Kidney epithelial cell (primary cell): ENCODE measurements at regions not wholly inside any gene's neighbourhood (a gene's known extent, or its start where the extent isn't known, plus 50 kb on each side); places are given as distances from the start of the nearest gene placed in this dataset.

Experiments used
- DNase-seq: peaks from one replicate; pipeline ENCODE4 v3.0.0-alpha.2; 2010; ENCODE audit warnings: low read depth
- H3K27me3 ChIP-seq: 2 replicates; pipeline ENCODE4 v1.6.0; 2011; ENCODE audit warnings: low read length; ENCODE audit not compliant: control insufficient read depth, insufficient read depth
- H3K36me3 ChIP-seq: 2 replicates; pipeline ENCODE4 v1.5.1; 2011; ENCODE audit warnings: low read length; ENCODE audit not compliant: control insufficient read depth, insufficient read depth
- H3K4me3 ChIP-seq: 2 replicates; pipeline ENCODE4 v1.5.1; 2011; ENCODE audit warnings: low read depth, mild to moderate bottlenecking, control low read depth, low read length
- TF ChIP-seq, protein P1 (sequence below): IDR thresholded peaks from 2 replicates; pipeline ENCODE4 v1.5.1; 2011; ENCODE audit warnings: mild to moderate bottlenecking, moderate library complexity, low read length, control low read depth, inconsistent platforms; ENCODE audit not compliant: insufficient read depth, poor library complexity, severe bottlenecking

DNA sequence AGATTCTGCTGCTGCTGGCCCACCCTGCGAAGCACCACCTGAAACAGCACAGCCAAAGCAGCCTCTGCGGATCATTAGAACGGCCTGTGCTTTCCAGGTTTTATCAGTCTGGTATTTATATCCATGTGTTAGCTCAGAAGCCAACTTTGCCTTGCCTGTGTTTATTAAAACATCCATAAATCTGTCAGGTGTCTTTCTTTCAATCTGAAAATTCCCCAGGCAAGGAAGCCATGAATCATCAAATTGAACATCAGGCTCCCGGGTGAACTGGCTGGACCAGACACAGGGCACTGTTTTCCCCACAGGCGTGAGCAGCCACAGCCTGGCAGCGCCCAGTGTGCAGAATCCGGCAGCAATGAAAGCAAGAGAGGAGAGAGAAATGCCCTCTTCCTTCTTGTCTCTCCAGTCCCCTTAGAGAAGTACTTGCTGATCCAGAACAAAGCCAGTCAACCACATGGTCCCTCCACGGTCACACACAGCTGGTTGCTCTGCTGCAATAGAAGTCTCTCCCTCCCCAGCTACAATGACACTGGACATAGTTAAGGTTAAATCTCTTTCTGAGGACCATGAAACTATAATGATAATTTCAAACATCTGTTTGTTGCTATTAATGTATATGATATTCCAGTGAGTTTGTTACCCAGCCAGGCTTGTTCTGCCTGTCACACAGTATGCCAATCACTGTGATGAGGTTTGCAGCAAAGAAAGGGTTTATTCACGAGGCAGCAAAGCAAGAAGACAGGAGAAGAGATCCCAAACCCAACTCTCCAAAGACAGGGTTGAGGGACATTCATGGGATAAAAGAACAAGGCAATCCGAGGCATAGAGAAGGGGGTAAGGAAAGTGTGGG lies 212.1 kb upstream of the FMN2 start:
- TF ChIP-seq, protein P1, sequence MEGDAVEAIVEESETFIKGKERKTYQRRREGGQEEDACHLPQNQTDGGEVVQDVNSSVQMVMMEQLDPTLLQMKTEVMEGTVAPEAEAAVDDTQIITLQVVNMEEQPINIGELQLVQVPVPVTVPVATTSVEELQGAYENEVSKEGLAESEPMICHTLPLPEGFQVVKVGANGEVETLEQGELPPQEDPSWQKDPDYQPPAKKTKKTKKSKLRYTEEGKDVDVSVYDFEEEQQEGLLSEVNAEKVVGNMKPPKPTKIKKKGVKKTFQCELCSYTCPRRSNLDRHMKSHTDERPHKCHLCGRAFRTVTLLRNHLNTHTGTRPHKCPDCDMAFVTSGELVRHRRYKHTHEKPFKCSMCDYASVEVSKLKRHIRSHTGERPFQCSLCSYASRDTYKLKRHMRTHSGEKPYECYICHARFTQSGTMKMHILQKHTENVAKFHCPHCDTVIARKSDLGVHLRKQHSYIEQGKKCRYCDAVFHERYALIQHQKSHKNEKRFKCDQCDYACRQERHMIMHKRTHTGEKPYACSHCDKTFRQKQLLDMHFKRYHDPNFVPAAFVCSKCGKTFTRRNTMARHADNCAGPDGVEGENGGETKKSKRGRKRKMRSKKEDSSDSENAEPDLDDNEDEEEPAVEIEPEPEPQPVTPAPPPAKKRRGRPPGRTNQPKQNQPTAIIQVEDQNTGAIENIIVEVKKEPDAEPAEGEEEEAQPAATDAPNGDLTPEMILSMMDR = no peak
- H3K27me3 ChIP-seq = no peaks in the 10 kb centered on the region

DNA sequence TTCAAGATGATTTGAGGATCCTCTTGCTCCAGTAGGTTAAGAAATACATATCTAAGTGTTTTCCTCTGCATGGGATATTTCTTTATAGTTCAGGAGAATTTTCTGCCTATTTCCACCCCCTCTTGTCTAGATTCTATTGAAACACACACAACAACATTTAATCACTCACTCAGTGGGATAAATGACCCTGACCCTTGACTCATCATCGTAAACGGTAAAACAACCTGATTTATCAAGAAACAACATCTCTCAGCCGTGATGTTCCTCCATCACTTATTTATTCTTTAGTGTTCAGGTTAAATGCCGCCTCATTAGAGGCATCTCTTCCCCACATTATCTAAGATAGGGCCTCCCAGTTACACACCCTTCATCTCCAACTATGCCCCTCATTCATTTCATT lies 208.7 kb upstream of the FMN2 start:
- H3K36me3 ChIP-seq = no peaks in the 10 kb centered on the region
- TF ChIP-seq, protein P1 = no peak

More for the DNA sequence above, 212.1 kb upstream of the FMN2 start:
- no peaks in the 10 kb centered on the region for H3K36me3 ChIP-seq
- no peak for DNase-seq
- no peak overlapping the region for H3K4me3 ChIP-seq

DNA sequence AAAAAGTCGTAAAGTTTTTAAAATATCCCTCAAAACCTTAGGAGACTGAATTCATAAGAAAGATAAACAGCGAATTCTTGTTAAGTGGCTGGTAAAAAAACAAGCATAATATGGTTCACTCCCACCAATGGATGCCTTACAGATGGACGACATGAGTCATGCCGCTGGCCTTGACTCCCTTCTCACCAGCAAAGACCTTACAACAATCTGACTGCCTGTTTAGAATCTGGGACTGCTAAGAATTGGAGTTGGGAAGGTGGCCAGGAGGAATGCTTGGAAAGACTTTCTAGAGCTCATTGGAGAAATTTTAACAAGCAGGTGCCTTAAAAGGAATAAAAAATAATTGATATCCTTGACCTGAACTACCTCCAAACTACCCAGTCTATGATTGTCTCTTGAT lies 206.9 kb upstream of the FMN2 start:
- no peaks in the 10 kb centered on the region for H3K27me3 ChIP-seq
- no peak for DNase-seq

More for the DNA sequence above, 208.7 kb upstream of the FMN2 start:
- H3K27me3 ChIP-seq = no peaks in the 10 kb centered on the region
- DNase-seq = no peak
- no peak overlapping the region for H3K4me3 ChIP-seq

DNA sequence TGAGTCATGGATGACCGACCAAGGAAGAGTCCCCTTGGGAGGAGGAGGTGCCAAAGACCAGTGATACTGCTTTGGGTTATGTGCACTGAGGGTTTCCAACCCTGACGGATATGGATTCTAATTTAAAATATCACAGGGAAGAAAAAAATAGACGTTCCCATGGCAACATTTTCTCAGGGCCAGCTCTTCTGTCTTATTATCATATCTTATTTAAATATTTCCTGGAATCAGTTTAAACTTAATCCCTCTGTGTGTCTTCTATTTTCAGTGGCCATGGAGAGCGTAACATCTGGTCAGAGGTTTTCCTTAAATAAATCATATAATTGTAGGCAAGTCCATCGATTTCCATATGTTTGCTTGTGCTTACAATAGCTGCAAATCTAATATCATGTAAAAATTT lies 205.4 kb upstream of the FMN2 start:
- DNase-seq = no peak
- no peak overlapping the region for H3K4me3 ChIP-seq
- H3K27me3 ChIP-seq = no peaks in the 10 kb centered on the region
- TF ChIP-seq, protein P1 = no peak
- H3K36me3 ChIP-seq = no peaks in the 10 kb centered on the region

More for the DNA sequence above, 206.9 kb upstream of the FMN2 start:
- TF ChIP-seq, protein P1 = no peak
- H3K4me3 ChIP-seq = no peak overlapping the region
- no peaks in the 10 kb centered on the region for H3K36me3 ChIP-seq

DNA sequence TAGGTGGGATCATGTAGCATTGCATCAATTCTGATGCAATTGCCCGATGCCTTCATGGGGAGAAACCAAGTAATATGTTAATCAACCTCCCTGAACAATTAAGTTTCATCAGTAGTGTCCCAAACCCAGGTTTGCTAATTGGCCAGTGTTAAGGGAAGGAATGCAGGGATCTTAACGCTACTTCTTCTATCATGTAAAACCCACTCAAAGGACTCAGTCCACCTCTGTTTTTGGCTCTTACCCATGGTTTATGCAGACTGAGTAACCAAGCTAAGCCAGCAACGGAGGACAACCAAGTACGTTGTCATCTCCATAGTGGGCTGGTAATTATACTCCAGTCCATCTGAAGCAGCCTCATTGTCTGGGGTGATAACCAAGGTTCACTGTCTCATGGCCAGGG lies 203.0 kb upstream of the FMN2 start:
- H3K36me3 ChIP-seq = no peaks in the 10 kb centered on the region
- no peak for DNase-seq
- no peak overlapping the region for H3K4me3 ChIP-seq
- TF ChIP-seq, protein P1 = no peak
- H3K27me3 ChIP-seq = no peaks in the 10 kb centered on the region
